Activated CD4-positive, alpha-beta memory T cell treated with anti-CD3 and anti-CD28 coated beads for 36 hours (primary cell): ENCODE measurements at regions not wholly inside any gene's neighbourhood (a gene's known extent, or its start where the extent isn't known, plus 50 kb on each side); places are given as distances from the start of the nearest gene placed in this dataset.
"Not testable (repeated sequence)": the region's sequence is repeated elsewhere in the genome, so short reads cannot be mapped to it uniquely, and the experiment has no call there.

Experiments
- CTCF ChIA-PET: fragments of 350-600 bp; sonication (Branson Sonifier 250); formaldehyde crosslinking; loops from one replicate; lab custom pipeline; 2021; ENCODE audit warnings: antibody characterized with exemption, inconsistent platforms; lab: Charles Lee
- POLR2A ChIA-PET: fragments of 350-600 bp; sonication (Branson Sonifier 250); formaldehyde crosslinking; loops from one replicate; lab custom pipeline; 2021; ENCODE audit warnings: antibody characterized with exemption; lab: Charles Lee
- DNase-seq: peaks from one replicate; pipeline ENCODE4 v3.0.0-alpha.2; 2020
- H3K27ac Mint-ChIP-seq: one replicate; pipeline ENCODE4 v1.8.0; 2021; ENCODE audit warnings: mixed read lengths
- H3K27me3 Mint-ChIP-seq: one replicate; pipeline ENCODE4 v1.8.0; 2021; ENCODE audit warnings: mixed read lengths
- H3K36me3 Mint-ChIP-seq: one replicate; pipeline ENCODE4 v1.8.0; 2021; ENCODE audit warnings: mixed read lengths
- H3K4me1 Mint-ChIP-seq: one replicate; pipeline ENCODE4 v1.8.0; 2021; ENCODE audit warnings: low read depth, mixed read lengths
- H3K4me3 Mint-ChIP-seq: one replicate; pipeline ENCODE4 v1.8.0; 2021; ENCODE audit warnings: mild to moderate bottlenecking, mixed read lengths
- H3K9me3 Mint-ChIP-seq: one replicate; pipeline ENCODE4 v1.8.0; 2021; ENCODE audit warnings: mixed read lengths
- intact Hi-C: fragments of 100-400 bp; cut with micrococcal nuclease; formaldehyde crosslinking; loops from one replicate; pipeline ENCODE4 v1.15.1; 2023

DNA sequence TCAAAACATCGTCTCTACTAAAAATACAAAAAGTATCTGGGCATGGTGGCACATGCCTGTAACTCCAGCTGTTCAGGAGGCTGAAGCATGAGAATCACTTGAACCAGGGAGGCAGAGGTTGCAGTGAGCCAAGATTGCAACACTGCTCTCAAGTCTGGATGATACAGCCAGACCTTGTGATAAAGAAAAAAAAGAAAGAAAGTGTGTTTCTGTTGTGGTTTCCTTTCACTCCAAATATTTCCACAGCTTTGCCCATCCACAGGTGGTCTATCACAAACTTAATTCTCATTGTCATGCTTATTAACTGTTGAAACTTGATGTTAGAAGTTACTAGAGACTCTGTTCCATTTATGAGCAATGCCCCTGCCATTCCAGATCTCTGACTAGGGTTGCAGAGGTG is 316.0 kb upstream of the SEMA3C start:
- ChIA-PET POLR2A (no interaction called here), CTCF (no interaction called here)
- peaks cover 8% of the 10 kb centered on the region for H3K9me3 Mint-ChIP-seq
- H3K27ac Mint-ChIP-seq, result no peak overlapping the region
- intact Hi-C loops, result no loop called here
- no peak for DNase-seq
- H3K36me3 Mint-ChIP-seq, result no peaks in the 10 kb centered on the region
- no peaks in the 10 kb centered on the region for H3K4me1 Mint-ChIP-seq
- no peaks in the 10 kb centered on the region for H3K27me3 Mint-ChIP-seq
- no peak overlapping the region for H3K4me3 Mint-ChIP-seq

DNA sequence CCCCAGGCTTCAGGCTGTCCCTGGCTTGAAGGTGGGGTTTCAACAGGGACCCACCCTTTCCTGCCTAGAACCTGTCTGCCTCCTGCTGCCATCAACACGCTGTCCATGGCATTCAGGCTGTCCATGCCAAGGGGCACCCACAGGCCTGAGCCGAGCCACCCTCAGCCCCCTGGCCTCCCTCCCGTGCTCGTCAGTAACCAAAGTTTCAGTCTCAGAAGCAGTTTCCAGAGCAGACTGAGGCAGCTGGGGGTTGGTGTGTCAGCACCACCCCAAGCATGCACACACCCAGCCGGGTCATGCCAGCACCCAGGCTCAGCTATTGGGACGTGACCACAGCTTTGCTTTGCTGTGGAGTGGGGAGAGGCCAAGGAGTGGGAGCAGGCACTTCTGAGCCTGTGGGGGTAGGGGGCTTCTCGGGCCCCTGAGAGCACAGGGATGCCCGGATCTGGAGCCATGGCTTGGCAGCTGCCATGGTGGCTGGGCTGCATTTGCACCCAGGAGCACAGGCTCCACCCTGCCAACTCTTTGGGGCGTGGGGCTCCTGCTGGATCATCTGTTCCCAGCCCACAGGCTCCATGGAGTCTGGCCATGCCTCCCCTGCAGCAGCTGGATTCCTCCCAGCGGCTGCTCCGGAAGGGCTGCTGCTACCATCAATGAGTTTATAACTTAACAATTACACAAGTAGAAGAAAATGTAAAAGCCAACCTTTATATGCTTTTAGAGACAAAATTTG is 314.5 kb upstream of the SEMA3C start:
- ChIA-PET POLR2A (no interaction called here), CTCF (no interaction called here)
- H3K36me3 Mint-ChIP-seq, result no peaks in the 10 kb centered on the region
- H3K4me1 Mint-ChIP-seq, result no peaks in the 10 kb centered on the region
- no peak overlapping the region for H3K4me3 Mint-ChIP-seq
- intact Hi-C loops, result no loop called here
- H3K9me3 Mint-ChIP-seq, result peaks cover 9% of the 10 kb centered on the region
- H3K27ac Mint-ChIP-seq, result no peak overlapping the region
- H3K27me3 Mint-ChIP-seq, result no peaks in the 10 kb centered on the region
- no peak for DNase-seq

GRCh38 chr7:81232084-81232799 is 313.4 kb upstream of the SEMA3C start:
- intact Hi-C loops, result no loop called here
- ChIA-PET CTCF (no interaction called here), POLR2A (no interaction called here)
- DNase-seq, result no peak
- Mint-ChIP-seq H3K9me3 (peaks cover 5% of the 10 kb centered on the region), H3K4me3 (no peak overlapping the region), H3K4me1 (no peaks in the 10 kb centered on the region), H3K27ac (no peak overlapping the region), H3K36me3 (no peaks in the 10 kb centered on the region), H3K27me3 (no peaks in the 10 kb centered on the region)

GRCh38 chr7:81231301-81231838 is 312.5 kb upstream of the SEMA3C start:
- POLR2A ChIA-PET, result no interaction called here
- Mint-ChIP-seq H3K36me3 (no peaks in the 10 kb centered on the region), H3K4me1 (no peaks in the 10 kb centered on the region), H3K27ac (no peak overlapping the region), H3K4me3 (no peak overlapping the region), H3K27me3 (no peaks in the 10 kb centered on the region), H3K9me3 (peaks cover 5% of the 10 kb centered on the region)
- CTCF ChIA-PET, result no interaction called here
- intact Hi-C loops, result no loop called here
- DNase-seq, result no peak

DNA sequence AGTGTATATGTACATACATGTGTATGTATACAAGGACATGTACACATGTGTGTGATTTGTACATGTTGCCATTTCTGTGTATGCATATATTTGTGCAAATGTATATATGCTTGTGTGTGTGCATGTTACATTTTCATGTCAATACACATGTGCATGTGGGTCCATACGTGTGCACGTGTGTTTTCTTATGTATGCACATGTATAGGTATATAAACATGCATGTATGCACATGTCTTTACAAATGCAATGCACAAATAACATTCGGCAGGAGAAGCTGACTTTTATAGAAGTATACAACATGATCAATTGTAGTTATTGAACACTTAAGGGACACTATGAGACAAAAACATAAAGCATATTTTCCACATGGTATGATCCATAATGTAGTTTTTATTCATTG is 307.4 kb upstream of the SEMA3C start:
- intact Hi-C loops, result no loop called here

GRCh38 chr7:81222692-81223091 is 303.8 kb upstream of the SEMA3C start:
- peaks cover 14% of the 10 kb centered on the region for H3K9me3 Mint-ChIP-seq
- H3K27ac Mint-ChIP-seq, POLR2A ChIA-PET, H3K36me3 Mint-ChIP-seq, H3K4me1 Mint-ChIP-seq, H3K27me3 Mint-ChIP-seq, CTCF ChIA-PET, H3K4me3 Mint-ChIP-seq, DNase-seq, intact Hi-C loops: not testable (repeated sequence)

More for the DNA sequence above, 307.4 kb upstream of the SEMA3C start:
- Mint-ChIP-seq H3K9me3 (peaks cover 17% of the 10 kb centered on the region), H3K27me3 (no peaks in the 10 kb centered on the region), H3K27ac (no peak overlapping the region), H3K4me3 (no peak overlapping the region), H3K4me1 (no peaks in the 10 kb centered on the region), H3K36me3 (no peaks in the 10 kb centered on the region)
- CTCF ChIA-PET, result no interaction called here
- POLR2A ChIA-PET, result no interaction called here
- no peak for DNase-seq

DNA sequence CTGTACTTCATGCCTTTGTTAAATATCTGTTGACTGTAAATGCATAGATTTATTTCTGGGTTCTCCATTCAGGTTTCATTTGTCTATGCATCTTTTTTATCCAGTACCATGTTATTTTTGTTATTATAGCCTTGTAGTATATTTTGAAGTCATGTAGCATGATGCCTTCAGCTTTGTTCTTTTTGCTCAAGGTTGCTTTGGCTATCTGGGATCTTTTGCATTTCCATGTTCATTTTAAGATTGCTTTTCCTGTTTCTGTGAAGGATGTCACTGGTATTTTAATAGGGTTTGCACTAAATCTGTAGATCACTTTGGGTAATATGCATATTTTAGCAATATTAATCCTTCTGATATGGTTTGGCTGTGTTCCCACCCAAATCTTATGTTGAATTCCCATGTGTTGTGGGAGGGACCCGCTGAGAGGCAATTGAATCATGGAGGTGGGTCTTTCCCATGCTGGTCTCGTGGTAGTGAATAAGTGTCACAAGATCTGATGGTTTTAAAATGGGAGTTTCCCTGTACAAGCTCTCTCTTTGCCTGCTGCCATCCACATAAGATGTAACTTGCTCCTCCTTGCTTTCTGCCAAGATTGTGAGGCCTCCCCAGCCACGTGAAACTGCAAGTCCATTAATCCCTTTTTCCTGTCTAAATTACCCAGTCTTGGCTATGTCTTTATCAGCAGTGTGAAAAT is 302.8 kb upstream of the SEMA3C start:
- Mint-ChIP-seq H3K4me1 (no peaks in the 10 kb centered on the region), H3K27ac (no peak overlapping the region), H3K9me3 (peaks cover 17% of the 10 kb centered on the region), H3K36me3 (no peaks in the 10 kb centered on the region), H3K4me3 (no peak overlapping the region), H3K27me3 (no peaks in the 10 kb centered on the region)
- intact Hi-C loops, result no loop called here
- POLR2A ChIA-PET, result no interaction called here
- no peak for DNase-seq
- CTCF ChIA-PET, result no interaction called here

DNA sequence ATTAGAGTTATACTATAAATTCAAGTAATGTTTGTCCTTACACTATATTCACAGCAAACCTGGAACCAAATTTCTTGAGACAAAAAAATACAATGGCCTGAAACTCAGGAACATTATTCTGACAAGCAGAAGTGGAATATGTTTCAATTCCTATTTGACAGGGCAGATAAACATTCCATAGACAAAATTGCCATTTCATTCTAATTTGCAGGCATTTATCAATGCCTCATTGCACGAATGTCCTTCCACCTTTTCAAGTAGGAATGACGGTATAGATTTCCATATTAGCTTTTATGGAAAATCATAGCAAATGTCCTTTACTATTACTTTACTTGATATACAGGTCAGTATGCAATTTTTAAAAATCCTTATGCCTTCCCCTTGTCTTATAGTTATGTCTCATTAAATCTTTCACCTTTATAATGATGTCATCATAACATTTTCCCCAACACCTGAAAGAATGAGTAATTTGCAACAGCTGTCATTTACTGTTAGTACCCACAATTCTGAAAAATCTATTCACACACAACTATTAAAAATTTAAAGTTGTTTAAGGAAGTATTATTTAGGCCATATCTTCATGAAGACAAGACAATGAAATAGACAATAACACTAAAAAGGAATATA is 299.7 kb upstream of the SEMA3C start:
- Mint-ChIP-seq H3K27ac (no peak overlapping the region), H3K9me3 (peaks cover 13% of the 10 kb centered on the region), H3K36me3 (no peaks in the 10 kb centered on the region), H3K4me1 (no peaks in the 10 kb centered on the region), H3K4me3 (no peak overlapping the region), H3K27me3 (no peaks in the 10 kb centered on the region)
- ChIA-PET CTCF (no interaction called here), POLR2A (no interaction called here)
- no peak for DNase-seq
- intact Hi-C loops, result no loop called here

DNA sequence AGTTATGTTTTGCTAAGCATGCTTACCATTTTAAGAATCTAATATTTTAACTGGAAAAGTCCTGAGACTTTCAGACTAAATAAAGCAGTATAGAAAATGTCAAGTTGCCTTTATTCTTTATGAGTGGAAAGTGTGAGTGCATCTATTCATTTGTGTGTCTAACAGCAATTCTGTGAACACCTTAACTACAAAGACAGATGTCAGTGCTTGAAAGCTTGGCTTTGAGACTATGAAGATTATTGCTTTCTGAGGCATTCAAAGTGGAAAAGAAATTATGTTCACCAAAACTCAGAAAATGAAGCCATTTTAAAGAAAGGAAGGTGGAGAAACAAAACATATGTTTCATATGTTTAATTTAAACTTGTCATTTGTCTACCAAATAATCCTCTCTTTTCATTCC is 294.5 kb upstream of the SEMA3C start:
- H3K36me3 Mint-ChIP-seq, result no peaks in the 10 kb centered on the region
- H3K27ac Mint-ChIP-seq, result no peak overlapping the region
- H3K27me3 Mint-ChIP-seq, result no peaks in the 10 kb centered on the region
- DNase-seq, result no peak
- no peak overlapping the region for H3K4me3 Mint-ChIP-seq
- intact Hi-C loops, result no loop called here
- CTCF ChIA-PET, result no interaction called here
- H3K4me1 Mint-ChIP-seq, result no peaks in the 10 kb centered on the region
- POLR2A ChIA-PET, result no interaction called here
- peaks cover 8% of the 10 kb centered on the region for H3K9me3 Mint-ChIP-seq

GRCh38 chr7:81211934-81212320 is 293.1 kb upstream of the SEMA3C start:
- ChIA-PET POLR2A (no interaction called here), CTCF (no interaction called here)
- Mint-ChIP-seq H3K27me3 (no peaks in the 10 kb centered on the region), H3K36me3 (no peaks in the 10 kb centered on the region), H3K4me3 (no peak overlapping the region), H3K27ac (no peak overlapping the region), H3K9me3 (peaks cover 5% of the 10 kb centered on the region), H3K4me1 (no peaks in the 10 kb centered on the region)
- intact Hi-C loops, result no loop called here
- DNase-seq, result no peak

DNA sequence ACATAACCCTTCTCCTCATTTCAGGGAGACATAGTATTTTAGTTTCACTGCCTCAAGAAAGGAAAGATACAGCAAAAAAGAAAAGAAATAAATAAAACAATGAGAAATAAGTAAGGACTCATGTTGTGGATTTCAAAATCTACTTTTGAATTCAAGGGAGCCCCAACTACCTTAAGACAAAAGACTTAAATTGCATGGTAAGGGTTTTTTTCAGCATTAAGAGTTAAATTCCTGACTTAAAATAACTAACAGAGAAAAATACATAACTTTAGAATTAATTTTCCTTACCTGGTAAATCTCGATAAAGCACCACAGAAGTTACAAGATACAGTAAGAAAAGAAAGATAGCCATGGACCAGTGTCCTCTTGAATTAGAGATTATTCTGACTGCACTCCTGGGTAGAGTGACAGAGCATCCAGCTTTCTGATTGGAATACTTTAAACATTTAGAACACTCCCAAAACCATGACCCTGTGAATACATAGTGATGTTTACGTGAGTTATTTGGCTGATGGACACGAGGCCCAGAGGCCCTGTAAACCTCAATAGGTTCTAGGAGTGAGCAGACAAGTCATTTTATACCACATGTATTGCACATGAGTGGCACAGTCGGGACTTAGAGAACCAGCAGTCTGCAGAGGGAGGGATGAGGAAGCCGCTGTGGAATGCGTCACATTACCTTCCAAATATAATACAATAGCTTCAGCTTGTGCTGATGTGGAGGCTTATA is 292.5 kb upstream of the SEMA3C start:
- no peak for DNase-seq
- H3K27ac Mint-ChIP-seq, result no peak overlapping the region
- intact Hi-C loops, result no loop called here

More for the DNA sequence above, 292.5 kb upstream of the SEMA3C start:
- CTCF ChIA-PET, result no interaction called here
- POLR2A ChIA-PET, result no interaction called here
- Mint-ChIP-seq H3K4me3 (no peak overlapping the region), H3K36me3 (no peaks in the 10 kb centered on the region), H3K9me3 (peaks cover 5% of the 10 kb centered on the region), H3K27me3 (no peaks in the 10 kb centered on the region), H3K4me1 (no peaks in the 10 kb centered on the region)
